Lung (tissue), 1 donor: ENCODE measurements at regions not wholly inside any gene's neighbourhood (a gene's known extent, or its start where the extent isn't known, plus 50 kb on each side); places are given as distances from the start of the nearest gene placed in this dataset. TPM values are rescaled to one million over a fixed set of nuclear protein-coding genes. Genes with fewer than 3 reads are reported as not detected.

Source experiments
- small RNA-seq: library from RNA; depleted of rRNA; stranded (forward); fragments of <200 nt; gene quantifications from one replicate; pipeline ENCODE3, GENCODE V24; 2014; ENCODE audit warnings: low replicate concordance

Small RNAs in the stretch of these regions (small RNA-seq; reads per million reads assigned to genes)
- not detected for gene AC022523.2
- gene RF00026, result not detected
- gene RNU6-1186P, result not detected
